ENCODE measurements at regions not wholly inside any gene's neighbourhood (a gene's known extent, or its start where the extent isn't known, plus 50 kb on each side); places are given as distances from the start of the nearest gene placed in this dataset.

- no peaks in the 10 kb centered on the region for H3F3A ChIP-seq (ENCODE audit: low read depth)
- H3K9me3 ChIP-seq (ENCODE audit: insufficient read depth, low read depth, low read length) = no peaks in the 10 kb centered on the region
- H4K20me1 ChIP-seq (ENCODE audit: insufficient read depth, low read length, poor library complexity, severe bottlenecking) = no peaks in the 10 kb centered on the region
- no peaks in the 10 kb centered on the region for H3K4me1 ChIP-seq (ENCODE audit: insufficient read depth, low read length, poor library complexity, severe bottlenecking)
- no peaks in the 10 kb centered on the region for H3K79me2 ChIP-seq (ENCODE audit: insufficient read depth, low read length)
- no peak overlapping the region for H3K4me2 ChIP-seq (ENCODE audit: low read depth, low read length, poor library complexity, severe bottlenecking)
- no peak overlapping the region for H2AFZ ChIP-seq (ENCODE audit: low read length)
- no peaks in the 10 kb centered on the region for H3K27me3 ChIP-seq (ENCODE audit: insufficient read depth, low read length, poor library complexity, severe bottlenecking)
- no peaks in the 10 kb centered on the region for H3K9me2 ChIP-seq (replicated peaks; ENCODE audit: low read depth, low read length)
- TF ChIP-seq EZH2phosphoT487 (IDR thresholded peaks at IDR 0.05; ENCODE audit: borderline replicate concordance) = no peak
- TF ChIP-seq CTCF (conservative IDR thresholded peaks at IDR 0.05; ENCODE audit: low read length) = no peak
- no peak overlapping the region for H3K4me3 ChIP-seq (ENCODE audit: low read length, poor library complexity, severe bottlenecking)
- no peaks in the 10 kb centered on the region for H3K36me3 ChIP-seq (ENCODE audit: insufficient read depth, low read length)
- H3K9ac ChIP-seq (ENCODE audit: low read depth, low read length, poor library complexity, severe bottlenecking) = no peak overlapping the region
These were observed 72.6 kb downstream of the IRX5 start for GRCh38 chr16:55003306-55003705.

DNA sequence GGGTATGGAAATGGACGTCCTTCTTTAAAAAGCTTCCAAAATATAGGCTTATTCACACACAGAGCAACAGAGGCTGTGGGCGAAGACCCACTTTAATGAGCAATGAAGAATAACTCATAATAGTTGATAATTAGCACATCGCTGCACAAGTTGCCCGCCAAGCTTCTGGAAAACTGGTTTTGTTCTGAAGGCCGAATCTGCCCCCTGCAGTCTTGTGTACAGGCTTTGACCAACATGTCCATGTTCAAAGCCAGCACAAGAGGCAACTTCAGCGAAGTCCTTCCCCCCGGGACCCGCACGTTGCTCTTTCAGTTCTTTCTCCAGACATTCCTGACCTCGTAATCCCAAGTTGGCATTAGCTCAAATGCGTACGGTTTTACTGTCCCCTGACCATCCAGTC, 73.3 kb downstream of the IRX5 start:
- Histone ChIP-seq H4K20me1 (ENCODE audit: insufficient read depth, low read length, poor library complexity, severe bottlenecking) (no peaks in the 10 kb centered on the region), H3K79me2 (ENCODE audit: insufficient read depth, low read length) (no peaks in the 10 kb centered on the region), H3K4me1 (ENCODE audit: insufficient read depth, low read length, poor library complexity, severe bottlenecking) (no peaks in the 10 kb centered on the region), H2AFZ (ENCODE audit: low read length) (no peak overlapping the region), H3F3A (ENCODE audit: low read depth) (no peaks in the 10 kb centered on the region), H3K9ac (ENCODE audit: low read depth, low read length, poor library complexity, severe bottlenecking) (no peak overlapping the region), H3K36me3 (ENCODE audit: insufficient read depth, low read length) (no peaks in the 10 kb centered on the region), H3K9me3 (ENCODE audit: insufficient read depth, low read depth, low read length) (no peaks in the 10 kb centered on the region), H3K4me2 (ENCODE audit: low read depth, low read length, poor library complexity, severe bottlenecking) (no peak overlapping the region), H3K9me2 (replicated peaks; ENCODE audit: low read depth, low read length) (no peaks in the 10 kb centered on the region), H3K4me3 (ENCODE audit: low read length, poor library complexity, severe bottlenecking) (no peak overlapping the region), H3K27me3 (ENCODE audit: insufficient read depth, low read length, poor library complexity, severe bottlenecking) (no peaks in the 10 kb centered on the region)
- TF ChIP-seq CTCF (conservative IDR thresholded peaks at IDR 0.05; ENCODE audit: low read length) = no peak
- no peak for TF ChIP-seq EZH2phosphoT487 (IDR thresholded peaks at IDR 0.05; ENCODE audit: borderline replicate concordance)

DNA sequence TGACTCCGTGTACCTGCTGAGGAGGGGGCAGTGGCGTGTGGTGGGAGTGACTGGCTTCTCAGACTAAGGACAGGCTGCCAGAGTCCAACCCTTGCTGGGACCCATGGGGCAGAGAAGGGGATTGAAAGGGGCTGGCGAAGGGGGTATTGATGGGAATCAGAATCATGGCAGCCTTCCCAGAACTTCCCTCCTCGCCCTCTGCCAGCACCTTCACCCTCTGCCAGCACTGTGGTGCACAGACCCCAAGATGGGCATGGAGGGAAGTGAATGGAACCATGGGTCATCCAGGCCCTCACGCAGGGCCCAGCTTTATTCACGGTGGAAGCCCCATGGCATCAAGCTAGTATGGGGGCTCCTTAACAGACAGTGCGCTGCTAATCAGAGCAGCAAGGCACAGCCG, 76.8 kb downstream of the IRX5 start:
- no peaks in the 10 kb centered on the region for H3K79me2 ChIP-seq (ENCODE audit: insufficient read depth, low read length)
- H3K27me3 ChIP-seq (ENCODE audit: insufficient read depth, low read length, poor library complexity, severe bottlenecking) = no peaks in the 10 kb centered on the region
- no peak for TF ChIP-seq CTCF (conservative IDR thresholded peaks at IDR 0.05; ENCODE audit: low read length)
- TF ChIP-seq EZH2phosphoT487 (IDR thresholded peaks at IDR 0.05; ENCODE audit: borderline replicate concordance) = no peak
- H3F3A ChIP-seq (ENCODE audit: low read depth) = no peaks in the 10 kb centered on the region
- no peaks in the 10 kb centered on the region for H4K20me1 ChIP-seq (ENCODE audit: insufficient read depth, low read length, poor library complexity, severe bottlenecking)
- no peak overlapping the region for H2AFZ ChIP-seq (ENCODE audit: low read length)
- no peaks in the 10 kb centered on the region for H3K9me3 ChIP-seq (ENCODE audit: insufficient read depth, low read depth, low read length)
- no peak overlapping the region for H3K4me3 ChIP-seq (ENCODE audit: low read length, poor library complexity, severe bottlenecking)
- H3K9ac ChIP-seq (ENCODE audit: low read depth, low read length, poor library complexity, severe bottlenecking) = no peak overlapping the region
- H3K36me3 ChIP-seq (ENCODE audit: insufficient read depth, low read length) = no peaks in the 10 kb centered on the region
- no peaks in the 10 kb centered on the region for H3K4me1 ChIP-seq (ENCODE audit: insufficient read depth, low read length, poor library complexity, severe bottlenecking)
- no peak overlapping the region for H3K4me2 ChIP-seq (ENCODE audit: low read depth, low read length, poor library complexity, severe bottlenecking)
- no peaks in the 10 kb centered on the region for H3K9me2 ChIP-seq (replicated peaks; ENCODE audit: low read depth, low read length)

Data from Loucy (cell line).